Gastrocnemius medialis (tissue), 4 donors: ENCODE measurements at regions not wholly inside any gene's neighbourhood (a gene's known extent, or its start where the extent isn't known, plus 50 kb on each side); places are given as distances from the start of the nearest gene placed in this dataset.
"Not testable (repeated sequence)": the region's sequence is repeated elsewhere in the genome, so short reads cannot be mapped to it uniquely, and the experiment has no call there.

ENCODE experiments used
- ATAC-seq, 2 donors: fragments of 150-250 bp; one replicate each; pipeline ENCODE4 v1.9.1; 2016
- DNase-seq, 2 donors: peaks; one replicate each; pipeline ENCODE4 v3.0.0-alpha.2; 2019
- H3K27ac ChIP-seq, 4 donors: fragments of 200-600 bp; sonication (generic); 1 replicate in 1 of 4; 2 replicates in 3 of 4; pipeline ENCODE4 v1.5.1; 2016 to 2018; ENCODE audit warnings: mild to moderate bottlenecking in 2 of 4, moderate library complexity in 1 of 4
- H3K27me3 ChIP-seq, 3 donors: fragments of 200-600 bp; sonication (generic) in 2 of 3; 1 replicate in 1 of 3; 2 replicates in 2 of 3; pipeline versions ENCODE4 v1.5.1 to v1.6.0; 2016 to 2019; ENCODE audit warnings: mild to moderate bottlenecking in 1 of 3, moderate library complexity in 1 of 3
- H3K36me3 ChIP-seq, 2 donors: fragments of 200-600 bp; sonication (generic) in 1 of 2; one replicate each; pipeline ENCODE4 v1.5.1; 2017 to 2018
- H3K4me1 ChIP-seq, 2 donors: fragments of 200-600 bp; sonication (generic) in 1 of 2; one replicate each; pipeline ENCODE4 v1.5.1; 2016 to 2017; ENCODE audit warnings: mild to moderate bottlenecking in 2 of 2
- H3K4me3 ChIP-seq, 4 donors: fragments of 200-600 bp; sonication (generic) in 3 of 4; 1 replicate in 1 of 4; 2 replicates in 3 of 4; pipeline ENCODE4 v1.5.1; 2016 to 2019; ENCODE audit warnings: mild to moderate bottlenecking in 2 of 4
- H3K9me3 ChIP-seq, 3 donors: fragments of 200-600 bp; sonication (generic) in 2 of 3; 1 replicate in 1 of 3; 2 replicates in 2 of 3; pipeline ENCODE4 v1.5.1; 2016 to 2019
- POLR2A ChIP-seq, 2 donors: fragments of 450-650 bp; IDR thresholded peaks; one replicate each; pipeline ENCODE4 v1.6.1; 2017; ENCODE audit warnings: antibody characterized with exemption in 2 of 2, mild to moderate bottlenecking in 2 of 2, moderate library complexity in 2 of 2
- in situ Hi-C, 4 donors: fragments of 200-750 bp; cut with MboI; loops; one replicate each; pipeline versions ENCODE4 v1.15.0 to v1.8.0; 2017; ENCODE audit warnings: low sequenced_read_pairs in 4 of 4
- intact Hi-C: fragments of 100-400 bp; cut with DNase I; formaldehyde crosslinking; loops from one replicate; pipeline ENCODE4 v1.15.1; 2023; ENCODE audit warnings: low total_unique reads
- TF ChIP-seq, protein P1 (sequence below), 5 experiments: fragments of 450-650 bp in 3 of 5; fragments of 200-600 bp in 2 of 5; sonication (generic) in 2 of 5; IDR thresholded peaks in 4 of 5; conservative IDR thresholded peaks in 1 of 5; 1 replicate in 4 of 5; 2 replicates in 1 of 5; pipeline ENCODE4 v1.5.1; 2016 to 2019; ENCODE audit warnings: antibody characterized with exemption in 5 of 5, mild to moderate bottlenecking in 3 of 5, moderate library complexity in 3 of 5

DNA sequence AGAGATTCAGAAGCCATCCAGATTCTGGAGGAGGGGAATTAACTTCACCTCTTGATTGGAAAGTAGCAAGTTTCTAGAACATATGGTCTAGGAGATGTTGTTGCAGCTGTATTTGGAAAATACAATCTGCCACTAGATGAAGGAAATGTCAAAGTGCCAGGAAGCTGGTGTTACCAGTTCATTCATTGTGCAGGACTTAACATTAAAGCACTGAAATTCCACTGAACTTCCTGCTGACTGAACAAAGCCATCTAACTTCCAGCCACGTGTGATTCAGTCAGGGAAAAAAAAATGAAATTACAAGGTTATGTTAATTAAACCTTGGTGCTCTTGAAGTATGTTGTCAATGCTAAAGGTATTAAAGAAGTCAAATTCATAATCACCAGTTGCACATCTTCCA lies 321.5 kb upstream of the SASH1 start:
- H3K9me3 ChIP-seq = no peaks in the 10 kb centered on the region
- in situ Hi-C loops (no loop called here), intact Hi-C loops (no loop called here)
- H3K27ac ChIP-seq = no peak overlapping the region
- H3K27me3 ChIP-seq = no peaks in the 10 kb centered on the region
- ATAC-seq = no peak
- H3K4me1 ChIP-seq = no peaks in the 10 kb centered on the region
- H3K36me3 ChIP-seq = no peaks in the 10 kb centered on the region
- no peak for TF ChIP-seq POLR2A (IDR thresholded peaks at IDR 0.05)
- TF ChIP-seq, protein P1, sequence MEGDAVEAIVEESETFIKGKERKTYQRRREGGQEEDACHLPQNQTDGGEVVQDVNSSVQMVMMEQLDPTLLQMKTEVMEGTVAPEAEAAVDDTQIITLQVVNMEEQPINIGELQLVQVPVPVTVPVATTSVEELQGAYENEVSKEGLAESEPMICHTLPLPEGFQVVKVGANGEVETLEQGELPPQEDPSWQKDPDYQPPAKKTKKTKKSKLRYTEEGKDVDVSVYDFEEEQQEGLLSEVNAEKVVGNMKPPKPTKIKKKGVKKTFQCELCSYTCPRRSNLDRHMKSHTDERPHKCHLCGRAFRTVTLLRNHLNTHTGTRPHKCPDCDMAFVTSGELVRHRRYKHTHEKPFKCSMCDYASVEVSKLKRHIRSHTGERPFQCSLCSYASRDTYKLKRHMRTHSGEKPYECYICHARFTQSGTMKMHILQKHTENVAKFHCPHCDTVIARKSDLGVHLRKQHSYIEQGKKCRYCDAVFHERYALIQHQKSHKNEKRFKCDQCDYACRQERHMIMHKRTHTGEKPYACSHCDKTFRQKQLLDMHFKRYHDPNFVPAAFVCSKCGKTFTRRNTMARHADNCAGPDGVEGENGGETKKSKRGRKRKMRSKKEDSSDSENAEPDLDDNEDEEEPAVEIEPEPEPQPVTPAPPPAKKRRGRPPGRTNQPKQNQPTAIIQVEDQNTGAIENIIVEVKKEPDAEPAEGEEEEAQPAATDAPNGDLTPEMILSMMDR (IDR thresholded peaks at IDR 0.05 in 4 of 5, conservative IDR thresholded peaks at IDR 0.05 in 1 of 5) = no peak
- H3K4me3 ChIP-seq = no peak overlapping the region
- DNase-seq = no peak

DNA sequence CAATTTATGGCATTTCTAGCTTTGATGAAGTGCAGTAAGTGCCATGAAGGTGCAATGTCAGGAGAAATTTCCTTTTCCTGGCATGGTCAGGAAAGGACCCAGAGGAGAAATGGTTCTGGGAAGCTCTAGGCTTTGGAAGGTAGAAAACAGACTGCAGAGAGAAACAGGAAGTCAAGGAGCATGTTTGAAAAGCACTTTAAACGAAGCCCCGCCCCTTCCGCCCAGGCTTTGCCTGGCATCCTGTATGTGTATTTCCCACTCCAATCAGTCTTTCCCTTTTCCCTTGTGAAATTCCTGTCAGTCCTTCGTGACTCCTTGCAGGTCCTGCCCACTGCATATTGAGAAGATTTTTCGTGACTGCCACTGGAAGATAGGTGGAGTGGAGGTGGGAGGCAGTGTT lies 320.9 kb upstream of the SASH1 start:
- Histone ChIP-seq H3K4me3 (no peak overlapping the region), H3K9me3 (no peaks in the 10 kb centered on the region), H3K4me1 (no peaks in the 10 kb centered on the region), H3K36me3 (no peaks in the 10 kb centered on the region), H3K27ac (no peak overlapping the region), H3K27me3 (no peaks in the 10 kb centered on the region)
- TF ChIP-seq, protein P1 (IDR thresholded peaks at IDR 0.05 in 4 of 5, conservative IDR thresholded peaks at IDR 0.05 in 1 of 5) = no peak
- no peak for TF ChIP-seq POLR2A (IDR thresholded peaks at IDR 0.05)
- ATAC-seq = no peak
- no peak for DNase-seq
- intact Hi-C loops (no loop called here), in situ Hi-C loops (no loop called here)

DNA sequence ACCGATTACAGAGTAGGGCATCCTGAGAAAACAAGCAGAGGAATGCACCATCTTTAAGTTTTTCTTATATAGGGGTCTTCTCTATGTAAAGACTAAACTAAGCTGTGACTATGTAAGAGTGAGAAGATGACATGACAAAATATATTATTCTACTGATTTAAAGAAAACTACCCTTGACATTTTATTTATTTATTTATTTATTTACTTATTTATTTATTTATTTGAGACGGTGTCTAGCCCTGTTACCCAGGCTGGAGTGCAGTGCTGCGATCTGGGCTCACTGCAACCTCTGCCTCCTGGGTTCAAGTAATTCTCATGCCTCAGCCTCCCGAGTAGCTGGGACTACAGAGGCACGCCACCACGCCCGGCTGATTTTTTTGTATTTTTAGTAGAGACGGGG lies 320.4 kb upstream of the SASH1 start:
- ATAC-seq = not testable (repeated sequence)

DNA sequence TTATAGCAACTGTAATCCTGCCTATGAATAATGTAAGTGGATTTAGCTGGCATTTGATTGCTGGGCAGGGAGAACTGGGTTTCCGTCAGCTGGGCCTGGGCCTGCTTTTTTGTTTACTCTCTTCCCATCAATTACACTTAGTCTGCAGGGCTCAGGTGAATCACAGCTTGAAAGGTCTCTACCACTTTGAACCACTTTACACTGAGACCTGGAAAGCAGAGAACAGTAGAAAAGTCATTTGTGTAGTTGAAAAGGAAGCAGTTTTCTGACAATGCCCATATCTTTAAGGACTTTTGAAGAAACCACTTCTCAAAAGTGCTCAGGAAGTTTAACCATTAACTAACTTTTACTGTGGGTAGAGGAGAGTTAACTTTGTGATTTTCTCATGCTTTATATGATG lies 315.4 kb upstream of the SASH1 start:
- H3K27me3 ChIP-seq = no peaks in the 10 kb centered on the region

More for the DNA sequence above, 320.4 kb upstream of the SASH1 start:
- in situ Hi-C loops, H3K4me1 ChIP-seq, H3K27me3 ChIP-seq, intact Hi-C loops, DNase-seq, H3K27ac ChIP-seq, H3K36me3 ChIP-seq, H3K4me3 ChIP-seq, H3K9me3 ChIP-seq: not testable (repeated sequence)

DNA sequence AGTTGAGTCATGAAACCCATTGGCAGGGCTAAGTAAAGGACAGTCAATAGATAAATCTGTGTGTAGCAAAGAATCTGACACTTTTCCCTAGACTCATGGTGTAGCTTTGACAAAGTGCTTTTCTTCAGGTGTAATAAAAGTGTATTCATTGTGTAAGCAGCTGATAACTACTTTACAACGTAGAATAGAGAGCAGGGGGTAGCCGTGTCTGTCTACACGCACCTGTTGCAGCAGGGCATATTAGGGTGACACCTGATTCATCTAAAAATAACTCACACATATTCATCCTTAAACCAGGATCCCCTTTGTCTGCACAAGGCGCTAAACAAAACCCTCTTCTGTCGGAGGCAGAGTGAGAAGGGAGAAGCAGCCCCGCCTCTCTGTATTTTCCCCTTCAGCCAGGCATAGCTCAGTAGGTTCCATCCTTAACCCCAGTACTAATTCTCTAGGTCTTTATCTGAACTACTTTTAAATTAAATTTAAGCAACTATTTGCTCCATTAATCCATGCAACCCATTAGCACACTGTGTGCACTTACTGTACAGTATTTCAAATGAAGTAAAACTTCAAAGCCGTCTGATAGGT lies 306.7 kb upstream of the SASH1 start:
- Histone ChIP-seq H3K27me3 (no peaks in the 10 kb centered on the region), H3K27ac (no peak overlapping the region), H3K4me3 (no peak overlapping the region), H3K36me3 (no peaks in the 10 kb centered on the region), H3K9me3 (no peaks in the 10 kb centered on the region), H3K4me1 (no peaks in the 10 kb centered on the region)
- intact Hi-C loops = no loop called here
- TF ChIP-seq POLR2A (IDR thresholded peaks at IDR 0.05) = no peak
- in situ Hi-C loops = no loop called here
- DNase-seq (no peak), ATAC-seq (no peak)

More for the DNA sequence above, 315.4 kb upstream of the SASH1 start:
- Histone ChIP-seq H3K9me3 (no peaks in the 10 kb centered on the region), H3K36me3 (no peaks in the 10 kb centered on the region), H3K4me1 (no peaks in the 10 kb centered on the region), H3K4me3 (no peak overlapping the region), H3K27ac (no peak overlapping the region)
- no peak for TF ChIP-seq POLR2A (IDR thresholded peaks at IDR 0.05)
- TF ChIP-seq, protein P1 (IDR thresholded peaks at IDR 0.05 in 4 of 5, conservative IDR thresholded peaks at IDR 0.05 in 1 of 5) = no peak
- in situ Hi-C loops (no loop called here), intact Hi-C loops (no loop called here)
- ATAC-seq (no peak), DNase-seq (no peak)

DNA sequence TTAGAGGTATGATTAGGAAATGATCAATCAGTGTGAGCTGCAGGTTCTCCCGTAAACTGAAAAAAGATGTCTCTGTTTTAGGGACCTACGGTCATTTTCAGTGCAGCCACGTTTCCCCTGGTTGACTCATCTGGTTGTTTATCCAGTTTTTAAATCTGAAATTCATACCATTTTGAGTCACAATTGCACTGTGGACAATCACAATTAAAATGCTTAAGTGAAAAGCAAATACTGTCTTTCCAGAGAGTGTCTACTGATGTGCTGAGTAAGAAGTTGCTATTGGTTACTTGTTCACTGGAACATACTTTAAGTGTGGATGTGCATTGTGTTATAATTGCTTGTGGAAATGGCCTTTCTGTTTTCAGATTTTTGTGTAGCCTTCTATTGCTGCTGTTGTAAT lies 305.1 kb upstream of the SASH1 start:
- ATAC-seq (no peak), DNase-seq (no peak)
- no peaks in the 10 kb centered on the region for H3K27me3 ChIP-seq
- no peaks in the 10 kb centered on the region for H3K36me3 ChIP-seq
- in situ Hi-C loops = no loop called here
- no peak for TF ChIP-seq POLR2A (IDR thresholded peaks at IDR 0.05)
- TF ChIP-seq, protein P1 (IDR thresholded peaks at IDR 0.05 in 4 of 5, conservative IDR thresholded peaks at IDR 0.05 in 1 of 5) = no peak
- no peak overlapping the region for H3K27ac ChIP-seq
- H3K4me3 ChIP-seq = no peak overlapping the region
- H3K4me1 ChIP-seq = no peaks in the 10 kb centered on the region
- intact Hi-C loops = no loop called here
- no peaks in the 10 kb centered on the region for H3K9me3 ChIP-seq
